Epithelial cell of proximal tubule (primary cell): ENCODE measurements at regions not wholly inside any gene's neighbourhood (a gene's known extent, or its start where the extent isn't known, plus 50 kb on each side); places are given as distances from the start of the nearest gene placed in this dataset.

ENCODE experiments used
- DNase-seq: peaks from one replicate; pipeline ENCODE4 v3.0.0-alpha.2; 2011; ENCODE audit warnings: low read depth
- H3K4me3 ChIP-seq: 2 replicates; pipeline ENCODE4 v1.5.1; 2011; ENCODE audit warnings: low read depth, mild to moderate bottlenecking, low read length
- TF ChIP-seq, protein P1 (sequence below): conservative IDR thresholded peaks from 2 replicates; pipeline ENCODE4 v1.5.1; 2012; ENCODE audit warnings: low read depth, mild to moderate bottlenecking, low read length

DNA sequence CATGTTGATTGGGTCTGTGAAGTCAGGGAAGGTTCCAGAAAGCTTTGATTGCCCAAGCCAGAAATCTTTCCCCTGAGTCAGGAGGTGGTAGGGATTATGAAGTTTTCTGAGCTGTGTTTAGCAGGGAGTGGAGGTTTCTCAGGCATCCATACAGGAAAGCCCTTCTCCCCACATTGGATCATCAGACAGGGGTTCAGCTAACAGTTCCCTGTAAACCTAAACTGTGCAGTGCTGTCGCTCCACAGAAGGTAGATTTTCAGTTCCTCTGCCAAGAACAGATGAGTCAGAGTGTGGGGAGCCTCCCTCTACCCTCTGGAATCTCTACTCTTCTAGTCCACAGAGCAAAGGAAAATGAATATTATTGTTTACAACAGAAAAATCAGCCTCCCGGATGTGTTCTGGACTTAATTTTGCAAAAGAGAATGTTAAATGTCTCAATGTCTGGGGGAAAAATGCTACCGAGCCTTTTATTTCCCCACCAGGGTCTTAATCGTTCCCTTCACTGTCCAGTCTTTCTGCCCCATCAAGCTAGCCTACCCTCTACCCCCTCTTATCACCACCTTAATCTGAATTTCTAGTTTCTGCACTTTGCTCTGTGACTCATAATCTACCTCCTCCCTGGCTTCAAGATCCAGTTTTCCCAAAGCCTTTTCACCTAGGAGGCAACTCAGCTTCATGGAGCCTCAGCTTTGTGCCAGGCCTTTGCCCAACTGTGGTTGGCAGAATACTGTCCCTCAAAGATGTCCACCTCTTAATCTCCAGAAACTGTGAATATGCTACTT is 355.6 kb downstream of the PRDM2 start:
- TF ChIP-seq, protein P1, sequence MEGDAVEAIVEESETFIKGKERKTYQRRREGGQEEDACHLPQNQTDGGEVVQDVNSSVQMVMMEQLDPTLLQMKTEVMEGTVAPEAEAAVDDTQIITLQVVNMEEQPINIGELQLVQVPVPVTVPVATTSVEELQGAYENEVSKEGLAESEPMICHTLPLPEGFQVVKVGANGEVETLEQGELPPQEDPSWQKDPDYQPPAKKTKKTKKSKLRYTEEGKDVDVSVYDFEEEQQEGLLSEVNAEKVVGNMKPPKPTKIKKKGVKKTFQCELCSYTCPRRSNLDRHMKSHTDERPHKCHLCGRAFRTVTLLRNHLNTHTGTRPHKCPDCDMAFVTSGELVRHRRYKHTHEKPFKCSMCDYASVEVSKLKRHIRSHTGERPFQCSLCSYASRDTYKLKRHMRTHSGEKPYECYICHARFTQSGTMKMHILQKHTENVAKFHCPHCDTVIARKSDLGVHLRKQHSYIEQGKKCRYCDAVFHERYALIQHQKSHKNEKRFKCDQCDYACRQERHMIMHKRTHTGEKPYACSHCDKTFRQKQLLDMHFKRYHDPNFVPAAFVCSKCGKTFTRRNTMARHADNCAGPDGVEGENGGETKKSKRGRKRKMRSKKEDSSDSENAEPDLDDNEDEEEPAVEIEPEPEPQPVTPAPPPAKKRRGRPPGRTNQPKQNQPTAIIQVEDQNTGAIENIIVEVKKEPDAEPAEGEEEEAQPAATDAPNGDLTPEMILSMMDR: no peak

DNA sequence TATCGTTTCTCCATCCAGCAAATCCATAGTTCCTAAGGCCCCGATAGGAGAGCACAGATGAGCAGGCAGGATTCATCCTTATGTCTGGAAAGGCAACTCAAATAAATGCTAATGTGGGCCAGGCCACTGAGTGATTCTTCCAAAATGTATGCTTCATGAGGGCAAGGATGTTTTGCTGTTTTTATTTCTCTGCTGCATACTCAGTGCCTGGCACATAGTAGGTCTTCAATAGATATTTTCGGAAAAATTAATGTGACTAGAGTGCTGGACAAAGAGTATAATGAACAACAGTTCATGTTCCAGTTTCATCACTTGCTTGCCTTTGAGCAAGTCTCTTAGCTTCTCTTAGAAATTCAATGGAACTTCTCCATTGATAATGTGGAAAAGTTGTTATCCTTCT is 357.7 kb downstream of the PRDM2 start:
- no peak overlapping the region for H3K4me3 ChIP-seq
- no peak for DNase-seq
- TF ChIP-seq, protein P1: no peak

More for the DNA sequence above, 355.6 kb downstream of the PRDM2 start:
- H3K4me3 ChIP-seq: no peak overlapping the region
- DNase-seq: no peak

- no peak for DNase-seq
- H3K4me3 ChIP-seq: no peak overlapping the region
- TF ChIP-seq, protein P1: no peak
Observed at GRCh38 chr1:14061204-14061603, 361.2 kb downstream of the PRDM2 start.

GRCh38 chr1:14061722-14062121 is 361.7 kb downstream of the PRDM2 start:
- no peak for DNase-seq
- H3K4me3 ChIP-seq: no peak overlapping the region
- TF ChIP-seq, protein P1: no peak

DNA sequence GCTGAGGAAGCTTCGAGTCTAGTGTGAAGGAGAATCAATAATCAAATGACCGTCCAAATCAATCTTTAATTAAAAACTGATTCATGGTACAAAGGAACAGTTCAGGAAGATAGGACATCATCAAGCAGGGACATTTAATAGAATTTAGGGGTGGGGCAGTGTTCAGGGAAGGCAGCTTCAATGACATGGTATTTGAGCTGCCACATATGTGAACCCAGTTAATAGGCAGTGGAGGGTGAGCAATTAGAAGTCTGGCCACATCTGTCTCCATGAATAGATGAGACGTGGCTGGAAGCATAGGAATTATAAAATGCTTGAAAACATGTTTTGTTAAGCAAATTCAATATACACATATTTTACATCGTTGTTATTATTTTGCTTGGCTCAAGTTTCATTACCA is 362.7 kb downstream of the PRDM2 start:
- DNase-seq: no peak
- TF ChIP-seq, protein P1: no peak
- H3K4me3 ChIP-seq: no peak overlapping the region

DNA sequence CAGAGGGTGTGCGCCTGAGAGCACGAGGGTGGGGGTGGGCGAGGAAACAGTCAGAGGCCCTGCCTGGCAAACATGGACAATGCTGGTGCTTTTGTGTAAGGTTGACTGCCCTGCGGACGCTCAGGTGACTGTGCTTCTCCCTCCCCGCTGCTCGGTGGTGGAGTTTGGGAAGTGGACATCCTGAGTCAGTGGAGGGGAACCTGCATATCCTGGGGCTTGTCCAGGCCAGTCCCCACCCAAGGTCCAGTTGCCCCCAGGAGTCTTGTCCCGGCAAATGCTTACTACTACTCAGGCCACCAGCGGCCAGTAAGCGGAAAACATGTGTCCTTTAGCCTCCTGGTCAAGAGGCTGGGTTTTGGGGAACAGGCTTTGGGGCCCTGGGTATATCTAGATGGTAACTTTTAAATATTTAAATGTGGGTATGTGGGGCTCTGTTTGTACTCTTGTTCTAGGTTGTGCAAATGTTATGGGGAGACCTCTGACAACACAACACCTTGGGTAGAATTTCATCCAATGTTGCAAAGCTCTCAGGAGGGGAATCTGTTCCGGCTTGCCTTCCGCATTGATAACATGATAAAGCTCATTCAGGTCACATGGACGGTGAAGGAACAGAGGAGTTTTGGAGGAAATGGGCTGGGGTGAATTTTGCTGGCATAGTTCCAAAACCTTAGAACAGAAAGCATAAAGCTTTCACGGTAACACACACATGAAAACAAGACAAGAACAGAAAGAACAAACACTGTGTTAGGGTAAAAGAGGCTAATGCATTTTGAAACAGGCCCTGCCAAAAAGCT is 364.9 kb downstream of the PRDM2 start:
- no peak overlapping the region for H3K4me3 ChIP-seq
- TF ChIP-seq, protein P1: no peak
- no peak for DNase-seq

DNA sequence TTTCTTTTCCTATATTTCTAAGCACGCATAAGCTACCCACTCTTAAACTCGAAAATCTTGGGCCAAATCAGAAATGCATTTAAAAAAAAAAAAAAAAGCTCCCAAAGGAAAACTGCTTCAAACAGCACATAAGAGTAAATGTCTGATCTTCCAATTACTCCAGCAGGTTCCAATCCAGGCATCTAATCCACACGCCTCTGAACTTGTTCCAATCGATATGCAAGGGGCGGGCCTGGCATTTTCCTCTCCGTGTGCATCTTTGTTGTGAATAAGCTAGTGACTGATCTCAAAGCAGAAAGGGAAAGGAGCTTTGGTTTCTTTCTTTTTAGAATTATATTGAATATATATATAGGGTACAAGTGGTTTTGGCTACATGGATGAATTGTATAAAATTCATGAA is 365.5 kb downstream of the PRDM2 start:
- TF ChIP-seq, protein P1: no peak

More for the DNA sequence above, 365.5 kb downstream of the PRDM2 start:
- H3K4me3 ChIP-seq: no peak overlapping the region
- DNase-seq: no peak
